B cell (primary cell): ENCODE measurements at regions not wholly inside any gene's neighbourhood (a gene's known extent, or its start where the extent isn't known, plus 50 kb on each side); places are given as distances from the start of the nearest gene placed in this dataset.

Experiments used
- EZH2 ChIP-seq: IDR thresholded peaks from 2 replicates; pipeline ENCODE4 v1.6.1; 2012; ENCODE audit warnings: borderline replicate concordance, low read depth, mild to moderate bottlenecking, moderate library complexity, low read length; ENCODE audit not compliant: insufficient read depth, poor library complexity, severe bottlenecking
- TF ChIP-seq, protein P1 (sequence below): fragments of 200-600 bp; IDR thresholded peaks from one replicate; pipeline ENCODE4 v1.8.0; 2022; ENCODE audit warnings: antibody characterized with exemption, mild to moderate bottlenecking

DNA sequence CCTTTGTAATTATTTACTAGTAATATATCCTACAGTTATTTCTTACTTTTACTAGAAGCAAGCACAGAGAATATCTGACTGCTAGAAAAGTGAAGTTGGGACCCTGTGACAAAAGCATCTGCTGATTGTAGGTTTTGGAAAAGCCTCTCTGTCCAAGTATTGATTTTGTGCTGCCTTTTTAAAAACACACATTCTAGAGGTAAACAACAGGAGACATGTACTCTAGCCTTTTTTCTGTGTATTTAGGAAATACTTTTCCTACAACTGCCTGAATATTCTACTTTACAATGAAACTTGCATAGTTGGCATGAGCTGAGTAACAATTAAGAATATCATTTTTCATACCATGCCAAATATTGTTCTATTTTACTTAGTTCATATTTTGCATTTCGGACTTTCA lies 1249.0 kb downstream of the SLC16A7 start:
- TF ChIP-seq, protein P1, sequence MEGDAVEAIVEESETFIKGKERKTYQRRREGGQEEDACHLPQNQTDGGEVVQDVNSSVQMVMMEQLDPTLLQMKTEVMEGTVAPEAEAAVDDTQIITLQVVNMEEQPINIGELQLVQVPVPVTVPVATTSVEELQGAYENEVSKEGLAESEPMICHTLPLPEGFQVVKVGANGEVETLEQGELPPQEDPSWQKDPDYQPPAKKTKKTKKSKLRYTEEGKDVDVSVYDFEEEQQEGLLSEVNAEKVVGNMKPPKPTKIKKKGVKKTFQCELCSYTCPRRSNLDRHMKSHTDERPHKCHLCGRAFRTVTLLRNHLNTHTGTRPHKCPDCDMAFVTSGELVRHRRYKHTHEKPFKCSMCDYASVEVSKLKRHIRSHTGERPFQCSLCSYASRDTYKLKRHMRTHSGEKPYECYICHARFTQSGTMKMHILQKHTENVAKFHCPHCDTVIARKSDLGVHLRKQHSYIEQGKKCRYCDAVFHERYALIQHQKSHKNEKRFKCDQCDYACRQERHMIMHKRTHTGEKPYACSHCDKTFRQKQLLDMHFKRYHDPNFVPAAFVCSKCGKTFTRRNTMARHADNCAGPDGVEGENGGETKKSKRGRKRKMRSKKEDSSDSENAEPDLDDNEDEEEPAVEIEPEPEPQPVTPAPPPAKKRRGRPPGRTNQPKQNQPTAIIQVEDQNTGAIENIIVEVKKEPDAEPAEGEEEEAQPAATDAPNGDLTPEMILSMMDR, result no peak
- no peak for TF ChIP-seq EZH2
